HepG2 (cell line): ENCODE measurements at regions not wholly inside any gene's neighbourhood (a gene's known extent, or its start where the extent isn't known, plus 50 kb on each side); places are given as distances from the start of the nearest gene placed in this dataset.

Experiments used
- ATAC-seq: fragments of 200-7000 bp; cut with Tn5 transposase; 3 replicates; pipeline ENCODE4 v1.9.1; 2020; ENCODE audit warnings: mild to moderate bottlenecking, moderate library complexity
- BruUV-seq: library from RNA; stranded (reverse); fragments of 400-500 nt; replicated peaks from 2 replicates; lab custom pipeline; 2021; lab: Mats Ljungman, UMichigan
- CTCF ChIA-PET: fragments of 300-600 bp; formaldehyde crosslinking; extraction: SDS; loops from one replicate; lab custom pipeline; 2021; ENCODE audit warnings: low total read pairs, inconsistent platforms, low intra/inter-chr PET ratio; lab: Yijun Ruan, JAX
- POLR2A ChIA-PET: fragments of 350-600 bp; sonication (Branson Sonifier 250); formaldehyde crosslinking; loops from one replicate; lab custom pipeline; 2020; ENCODE audit warnings: antibody characterized with exemption, inconsistent platforms; lab: Yijun Ruan, JAX
- DNase-seq: peaks from one replicate; pipeline ENCODE4 v3.0.0-alpha.2; 2015; ENCODE audit warnings: low spot score
- FAIRE-seq: peaks from 3 replicates; lab custom pipeline; 2011; peaks lifted over from hg19 to GRCh38; lab: Jason Lieb, UNC
- H2AFZ ChIP-seq: one replicate; pipeline ENCODE4 v1.6.1; 2011; ENCODE audit warnings: low read length, inconsistent platforms
- H3K27ac ChIP-seq: fragments of 300-600 bp; 3 replicates; pipeline ENCODE4 v1.8.0; 2011; ENCODE audit warnings: mixed run types, mild to moderate bottlenecking, mixed read lengths, low read length, inconsistent platforms; ENCODE audit not compliant: insufficient read depth; ENCODE audit errors: extremely low read length
- H3K27me3 ChIP-seq, 2 experiments: fragments of 200-600 bp in 1 of 2; 2 replicates in 1 of 2; 3 replicates in 1 of 2; pipeline versions ENCODE4 v1.6.0 to v1.8.0; 2011; ENCODE audit warnings: low read length in 2 of 2, mild to moderate bottlenecking in 2 of 2, moderate library complexity in 2 of 2, inconsistent platforms in 1 of 2; ENCODE audit not compliant: insufficient read depth in 2 of 2, control insufficient read depth in 1 of 2
- H3K36me3 ChIP-seq, 2 experiments: fragments of 200-600 bp in 1 of 2; replicated peaks in 1 of 2; 2 replicates in 1 of 2; 3 replicates in 1 of 2; pipeline versions ENCODE4 v1.5.1 to v1.8.0; 2011; ENCODE audit warnings: low read length in 2 of 2, inconsistent platforms in 1 of 2; ENCODE audit not compliant: insufficient read depth in 2 of 2, control insufficient read depth in 1 of 2
- H3K4me1 ChIP-seq: 2 replicates; pipeline ENCODE4 v1.5.1; 2012; ENCODE audit warnings: low read length, inconsistent platforms; ENCODE audit not compliant: insufficient read depth
- H3K4me2 ChIP-seq: 2 replicates; pipeline ENCODE4 v1.6.0; 2011; ENCODE audit warnings: low read depth, low read length, inconsistent platforms
- H3K4me3 ChIP-seq, 3 experiments: fragments of 200-600 bp in 1 of 3; sonication (generic), shearing (Covaris generic) in 1 of 3; replicated peaks in 1 of 3; 2 replicates each; pipeline ENCODE4 v1.5.1; 2011 to 2016; ENCODE audit warnings: low read length in 3 of 3, inconsistent platforms in 2 of 3, low read depth in 2 of 3, mild to moderate bottlenecking in 2 of 3, control low read depth in 1 of 3, mixed read lengths in 1 of 3; ENCODE audit not compliant: insufficient read depth in 1 of 3
- H3K79me2 ChIP-seq: one replicate; pipeline ENCODE4 v1.6.1; 2011; ENCODE audit warnings: low read length, inconsistent platforms; ENCODE audit not compliant: insufficient read depth
- H3K9ac ChIP-seq: 2 replicates; pipeline ENCODE4 v1.6.0; 2011; ENCODE audit warnings: mild to moderate bottlenecking, low read depth, low read length, inconsistent platforms; ENCODE audit not compliant: insufficient read depth
- H3K9me3 ChIP-seq: 2 replicates; pipeline ENCODE4 v1.5.1; 2012; ENCODE audit warnings: mild to moderate bottlenecking, low read length
- H4K20me1 ChIP-seq: 2 replicates; pipeline ENCODE4 v1.6.0; 2011; ENCODE audit warnings: inconsistent platforms, mild to moderate bottlenecking, low read length, moderate library complexity; ENCODE audit not compliant: insufficient read depth
- AGO1 ChIP-seq: fragments of 200-400 bp; formaldehyde crosslinking; IDR thresholded peaks from 2 replicates; pipeline ENCODE4 v1.6.1; 2017; ENCODE audit warnings: mild to moderate bottlenecking, low read depth, low read length, moderate library complexity; ENCODE audit not compliant: poor library complexity, severe bottlenecking
- EED ChIP-seq: sonication (generic); formaldehyde crosslinking; IDR thresholded peaks from 2 replicates; pipeline ENCODE4 v1.5.0; 2020; ENCODE audit warnings: mild to moderate bottlenecking, missing genetic modification reagents
- GABPB1 ChIP-seq: IDR thresholded peaks from 2 replicates; pipeline ENCODE4 v1.6.1; 2016; ENCODE audit warnings: mild to moderate bottlenecking, missing genetic modification reagents, moderate library complexity, missing compliant biosample characterization
- HNRNPLL ChIP-seq: fragments of 200-400 bp; formaldehyde crosslinking; IDR thresholded peaks from 2 replicates; pipeline ENCODE4 v1.6.1; 2017; ENCODE audit warnings: mild to moderate bottlenecking, low read depth, low read length; ENCODE audit not compliant: poor library complexity, severe bottlenecking
- TERF1 ChIP-seq: sonication (generic); formaldehyde crosslinking; IDR thresholded peaks from 2 replicates; pipeline ENCODE4 v1.8.0; 2022; ENCODE audit warnings: mild to moderate bottlenecking, missing genetic modification reagents, moderate library complexity
- THAP8 ChIP-seq: sonication (generic); formaldehyde crosslinking; IDR thresholded peaks from 2 replicates; pipeline ENCODE4 v1.5.1; 2020; ENCODE audit warnings: missing genetic modification reagents, mild to moderate bottlenecking, borderline replicate concordance
- ZBTB39 ChIP-seq: sonication (generic); formaldehyde crosslinking; IDR thresholded peaks from 2 replicates; pipeline ENCODE4 v1.5.0; 2020; ENCODE audit warnings: missing genetic modification reagents
- ZFYVE20 ChIP-seq: sonication (generic); formaldehyde crosslinking; IDR thresholded peaks from 2 replicates; pipeline ENCODE4 v1.8.0; 2023; ENCODE audit warnings: low read depth, mild to moderate bottlenecking, moderate library complexity, missing genetic modification reagents, borderline replicate concordance
- ZNF253 ChIP-seq: sonication (generic); formaldehyde crosslinking; IDR thresholded peaks from 2 replicates; pipeline ENCODE4 v1.8.0; 2022; ENCODE audit warnings: mild to moderate bottlenecking, missing genetic modification reagents, borderline replicate concordance
- ZNF513 ChIP-seq: sonication (generic); formaldehyde crosslinking; conservative IDR thresholded peaks from 2 replicates; pipeline ENCODE4 v1.5.0; 2020; ENCODE audit warnings: missing genetic modification reagents
- WGBS: methylation state at CpG from one replicate; pipeline ENCODE4 v1.1.6; 2017; ENCODE audit warnings: low lambda C conversion rate; 5-methylcytosine and 5-hydroxymethylcytosine counted together
- in situ Hi-C: cut with HindIII; loops from 2 replicates; pipeline ENCODE4 v1.10.0; 2017; ENCODE audit warnings: low pct_unique_long_range_greater_than_20kb; ENCODE audit not compliant: extremely low pct_ligation_motif_present
- intact Hi-C: fragments of 100-400 bp; cut with micrococcal nuclease; formaldehyde crosslinking; loops from one replicate; pipeline ENCODE4 v1.10.0; 2022; ENCODE audit not compliant: unreplicated experiment

- no peaks in the 10 kb centered on the region for H4K20me1 ChIP-seq
- CTCF ChIA-PET: no interaction called here
- H3K9ac ChIP-seq: no peak overlapping the region
- H3K36me3 ChIP-seq: no peaks in the 10 kb centered on the region
- ATAC-seq: no peak
- no peaks in the 10 kb centered on the region for H3K79me2 ChIP-seq
- TF ChIP-seq ZFYVE20 (CRISPR knock-in tag) (no peak), THAP8 (CRISPR knock-in tag) (no peak), HNRNPLL (no peak), ZNF253 (CRISPR knock-in tag) (no peak), ZNF513 (CRISPR knock-in tag) (no peak), EED (no peak), AGO1 (no peak), ZBTB39 (no peak), TERF1 (CRISPR knock-in tag) (no peak), GABPB1 (CRISPR knock-in tag) (no peak)
- TF ChIP-seq, all 625 proteins: peak for 0
- POLR2A ChIA-PET: no interaction called here
- H3K4me3 ChIP-seq: no peak overlapping the region
- WGBS: no CpG with 5 or more reads among the region's 2 CpGs
- FAIRE-seq (no peak), DNase-seq (no peak)
- no peaks in the 10 kb centered on the region for H3K27me3 ChIP-seq
- H2AFZ ChIP-seq: no peak overlapping the region
- no TSS peak for BruUV-seq
- in situ Hi-C loops: no loop called here
- no peak overlapping the region for H3K27ac ChIP-seq
- H3K4me1 ChIP-seq: no peaks in the 10 kb centered on the region
- intact Hi-C loops: no loop called here
- H3K9me3 ChIP-seq: peaks cover 76% of the 10 kb centered on the region
- no peak overlapping the region for H3K4me2 ChIP-seq
These were observed 1242.7 kb upstream of the MIR17HG start for GRCh38 chr13:90104764-90105163.
